Thoracic aorta (tissue), 2 donors: ENCODE measurements at regions not wholly inside any gene's neighbourhood (a gene's known extent, or its start where the extent isn't known, plus 50 kb on each side); places are given as distances from the start of the nearest gene placed in this dataset.

Experiments
- ATAC-seq: fragments of 150-250 bp; one replicate; pipeline ENCODE4 v1.8.0; 2017; ENCODE audit warnings: low read depth; ENCODE audit not compliant: insufficient number of reproducible peaks, low FRiP score
- DNase-seq: peaks from one replicate; pipeline ENCODE4 v3.0.0-alpha.2; 2020; ENCODE audit warnings: low spot score
- H3K27ac ChIP-seq, 2 donors: fragments of 200-600 bp; sonication (generic); 1 replicate in 1 of 2; 2 replicates in 1 of 2; pipeline ENCODE4 v1.5.1; 2016; ENCODE audit warnings: mild to moderate bottlenecking in 2 of 2, moderate library complexity in 2 of 2
- H3K27me3 ChIP-seq: fragments of 200-600 bp; sonication (generic); replicated peaks from 2 replicates; pipeline ENCODE4 v1.6.0; 2016; ENCODE audit warnings: mild to moderate bottlenecking; ENCODE audit not compliant: insufficient read depth
- H3K36me3 ChIP-seq: fragments of 200-600 bp; sonication (generic); one replicate; pipeline ENCODE4 v1.5.1; 2016
- H3K4me1 ChIP-seq, 2 donors: fragments of 200-600 bp; sonication (generic); 1 replicate in 1 of 2; 2 replicates in 1 of 2; pipeline versions ENCODE4 v1.5.1 to v1.6.0; 2016; ENCODE audit warnings: low read depth in 2 of 2, mild to moderate bottlenecking in 1 of 2; ENCODE audit not compliant: control insufficient read depth in 1 of 2
- H3K4me3 ChIP-seq: fragments of 200-600 bp; sonication (generic); 2 replicates; pipeline ENCODE4 v1.5.1; 2016; ENCODE audit warnings: mild to moderate bottlenecking
- H3K9me3 ChIP-seq: fragments of 200-600 bp; sonication (generic); 2 replicates; pipeline ENCODE4 v1.5.1; 2016
- CTCF ChIP-seq: fragments of 200-600 bp; sonication (generic); IDR thresholded peaks from one replicate; pipeline ENCODE4 v1.5.1; 2019; ENCODE audit warnings: antibody characterized with exemption

GRCh38 chr21:17191346-17191993 lies 321.4 kb upstream of the CXADR start:
- H3K36me3 ChIP-seq = no peaks in the 10 kb centered on the region
- no peak for ATAC-seq
- H3K9me3 ChIP-seq = peaks cover 4% of the 10 kb centered on the region
- H3K27ac ChIP-seq = no peak overlapping the region
- no peak for DNase-seq
- no peak overlapping the region for H3K4me3 ChIP-seq
- H3K4me1 ChIP-seq = no peaks in the 10 kb centered on the region
- no peak for TF ChIP-seq CTCF
- no peaks in the 10 kb centered on the region for H3K27me3 ChIP-seq

- no peak overlapping the region for H3K4me3 ChIP-seq
- ATAC-seq = no peak
- DNase-seq = no peak
- H3K27me3 ChIP-seq = no peaks in the 10 kb centered on the region
- H3K27ac ChIP-seq = no peak overlapping the region
- H3K4me1 ChIP-seq = no peaks in the 10 kb centered on the region
- H3K36me3 ChIP-seq = no peaks in the 10 kb centered on the region
- TF ChIP-seq CTCF = no peak
- H3K9me3 ChIP-seq = peaks cover 4% of the 10 kb centered on the region
These were observed 317.5 kb upstream of the CXADR start for GRCh38 chr21:17195351-17195750.

GRCh38 chr21:17195976-17196375 lies 316.9 kb upstream of the CXADR start:
- no peaks in the 10 kb centered on the region for H3K36me3 ChIP-seq
- H3K9me3 ChIP-seq = peaks cover 1% of the 10 kb centered on the region
- H3K4me3 ChIP-seq = no peak overlapping the region
- H3K27me3 ChIP-seq = no peaks in the 10 kb centered on the region
- H3K4me1 ChIP-seq = no peaks in the 10 kb centered on the region
- DNase-seq (no peak), ATAC-seq (no peak)
- TF ChIP-seq CTCF = no peak
- H3K27ac ChIP-seq = no peak overlapping the region

DNA sequence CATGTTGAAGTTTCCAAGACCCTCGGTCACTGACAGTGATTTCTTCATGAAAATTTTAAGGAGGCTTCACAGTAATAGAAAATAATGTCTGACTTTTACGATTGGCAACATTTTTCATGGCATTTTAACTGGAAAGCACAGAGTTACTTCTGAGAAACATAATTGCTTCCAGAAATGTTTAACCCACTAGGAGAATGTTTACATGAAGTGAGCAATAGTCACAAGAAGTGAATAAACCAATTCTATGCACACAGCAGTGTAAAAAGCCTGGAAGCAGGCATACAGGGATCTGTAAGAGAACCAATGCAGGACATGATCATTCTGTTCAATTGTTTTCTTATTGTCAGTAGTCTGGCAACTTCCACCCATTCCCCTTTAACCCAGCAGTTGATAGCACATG lies 316.2 kb upstream of the CXADR start:
- no peaks in the 10 kb centered on the region for H3K9me3 ChIP-seq
- no peaks in the 10 kb centered on the region for H3K27me3 ChIP-seq
- TF ChIP-seq CTCF = no peak
- no peak overlapping the region for H3K4me3 ChIP-seq
- no peak overlapping the region for H3K27ac ChIP-seq
- DNase-seq (no peak), ATAC-seq (no peak)
- no peaks in the 10 kb centered on the region for H3K36me3 ChIP-seq
- no peaks in the 10 kb centered on the region for H3K4me1 ChIP-seq

DNA sequence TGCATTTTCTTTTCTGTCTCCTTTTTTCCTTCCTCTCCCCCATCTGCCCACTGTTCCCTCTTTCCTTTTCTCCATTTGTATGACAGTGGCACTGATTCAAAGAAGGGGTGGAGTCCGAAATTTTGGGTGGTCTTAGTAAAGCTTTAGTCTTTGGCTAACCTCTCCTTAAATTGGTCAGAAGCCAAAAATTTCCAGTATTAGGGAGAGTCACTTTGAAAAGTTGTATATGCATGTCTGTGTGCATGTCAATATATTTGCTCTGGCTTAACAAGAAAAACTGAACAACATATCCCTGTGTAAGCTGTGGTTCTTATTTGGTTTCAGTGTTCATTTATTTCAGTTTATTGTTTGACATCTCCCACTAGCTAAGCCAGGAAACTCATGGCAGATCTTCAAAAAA lies 314.8 kb upstream of the CXADR start:
- no peaks in the 10 kb centered on the region for H3K9me3 ChIP-seq
- no peak overlapping the region for H3K27ac ChIP-seq
- ATAC-seq (no peak), DNase-seq (no peak)
- no peaks in the 10 kb centered on the region for H3K27me3 ChIP-seq
- no peaks in the 10 kb centered on the region for H3K36me3 ChIP-seq
- H3K4me3 ChIP-seq = no peak overlapping the region
- no peaks in the 10 kb centered on the region for H3K4me1 ChIP-seq
- TF ChIP-seq CTCF = no peak
